Type B pancreatic cell (in vitro differentiated cells): ENCODE measurements at regions not wholly inside any gene's neighbourhood (a gene's known extent, or its start where the extent isn't known, plus 50 kb on each side); places are given as distances from the start of the nearest gene placed in this dataset.
A peak's percentile ranks its signal among the peaks of the same experiment; 100 is the strongest.

ENCODE experiments used
- DNase-seq: peaks from one replicate; pipeline ENCODE4 v3.0.0; 2021; ENCODE audit warnings: mixed read lengths; ENCODE audit not compliant: unreplicated experiment; ENCODE audit errors: extremely low spot score
- H3K27ac Mint-ChIP-seq: 2 replicates; pipeline ENCODE4 v1.8.0; 2021; ENCODE audit warnings: mild to moderate bottlenecking, mixed read lengths
- H3K27me3 Mint-ChIP-seq: 2 replicates; pipeline ENCODE4 v1.8.0; 2021; ENCODE audit warnings: mixed read lengths
- H3K36me3 Mint-ChIP-seq: 2 replicates; pipeline ENCODE4 v1.8.0; 2021; ENCODE audit warnings: mixed read lengths
- H3K4me1 Mint-ChIP-seq: one replicate; pipeline ENCODE4 v1.8.0; 2021; ENCODE audit warnings: mixed read lengths; ENCODE audit not compliant: unreplicated experiment
- H3K4me3 Mint-ChIP-seq: 2 replicates; pipeline ENCODE4 v1.8.0; 2021; ENCODE audit warnings: mild to moderate bottlenecking, mixed read lengths
- H3K9me3 Mint-ChIP-seq: 2 replicates; pipeline ENCODE4 v1.8.0; 2021; ENCODE audit warnings: mixed read lengths
- TF ChIP-seq, protein P1 (sequence below): fragments of 200-600 bp; sonication (generic); conservative IDR thresholded peaks from 2 replicates; pipeline ENCODE4 v1.5.0; 2021; ENCODE audit warnings: antibody characterized with exemption, mild to moderate bottlenecking

DNA sequence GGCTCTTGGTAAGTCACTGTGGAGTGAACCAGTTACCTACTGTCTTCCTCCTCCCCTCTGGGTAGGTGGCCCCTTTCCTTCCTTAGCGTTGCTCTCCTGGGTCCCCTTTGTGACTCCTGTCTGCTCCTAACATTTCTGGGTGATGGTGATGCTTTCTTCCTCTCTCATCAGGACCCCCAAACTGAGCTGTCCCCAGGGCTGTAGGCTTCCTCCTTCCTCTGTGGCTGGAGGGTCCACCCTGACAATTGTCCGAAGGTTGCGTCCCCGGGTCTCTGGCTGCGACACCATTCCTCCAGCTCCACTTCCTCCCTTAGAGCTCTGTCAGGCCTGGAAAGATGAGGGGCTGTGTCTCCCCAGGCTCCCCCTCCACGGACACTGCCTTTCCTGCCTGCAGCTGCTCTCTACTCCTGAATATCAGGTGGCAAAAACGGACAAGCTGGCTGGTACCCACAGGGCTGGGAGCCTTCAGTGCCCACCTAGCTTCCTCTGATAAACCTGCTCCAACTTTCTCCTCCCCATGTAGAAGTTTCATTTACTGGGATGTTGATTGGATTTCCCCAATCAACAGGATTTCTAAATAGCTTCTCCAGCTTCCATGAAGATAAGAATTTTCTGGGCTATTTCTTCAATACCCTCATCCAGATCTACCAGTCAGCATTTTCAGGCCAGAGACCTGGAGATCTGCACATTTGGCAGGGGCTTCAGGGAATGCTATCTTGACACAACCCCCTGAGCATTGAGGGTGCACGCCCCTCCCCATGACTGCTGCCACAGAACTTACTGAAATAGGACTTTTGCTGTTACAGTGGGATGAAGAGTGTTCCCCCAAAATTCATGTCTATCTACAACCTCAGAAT lies 506.5 kb downstream of the TCERG1L start:
- H3K27me3 Mint-ChIP-seq: peaks cover 9% of the 10 kb centered on the region
- H3K9me3 Mint-ChIP-seq: no peaks in the 10 kb centered on the region
- no peaks in the 10 kb centered on the region for H3K36me3 Mint-ChIP-seq
- H3K4me3 Mint-ChIP-seq: no peak overlapping the region
- H3K4me1 Mint-ChIP-seq: no peaks in the 10 kb centered on the region
- DNase-seq: no peak
- TF ChIP-seq, protein P1, sequence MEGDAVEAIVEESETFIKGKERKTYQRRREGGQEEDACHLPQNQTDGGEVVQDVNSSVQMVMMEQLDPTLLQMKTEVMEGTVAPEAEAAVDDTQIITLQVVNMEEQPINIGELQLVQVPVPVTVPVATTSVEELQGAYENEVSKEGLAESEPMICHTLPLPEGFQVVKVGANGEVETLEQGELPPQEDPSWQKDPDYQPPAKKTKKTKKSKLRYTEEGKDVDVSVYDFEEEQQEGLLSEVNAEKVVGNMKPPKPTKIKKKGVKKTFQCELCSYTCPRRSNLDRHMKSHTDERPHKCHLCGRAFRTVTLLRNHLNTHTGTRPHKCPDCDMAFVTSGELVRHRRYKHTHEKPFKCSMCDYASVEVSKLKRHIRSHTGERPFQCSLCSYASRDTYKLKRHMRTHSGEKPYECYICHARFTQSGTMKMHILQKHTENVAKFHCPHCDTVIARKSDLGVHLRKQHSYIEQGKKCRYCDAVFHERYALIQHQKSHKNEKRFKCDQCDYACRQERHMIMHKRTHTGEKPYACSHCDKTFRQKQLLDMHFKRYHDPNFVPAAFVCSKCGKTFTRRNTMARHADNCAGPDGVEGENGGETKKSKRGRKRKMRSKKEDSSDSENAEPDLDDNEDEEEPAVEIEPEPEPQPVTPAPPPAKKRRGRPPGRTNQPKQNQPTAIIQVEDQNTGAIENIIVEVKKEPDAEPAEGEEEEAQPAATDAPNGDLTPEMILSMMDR: no peak
- H3K27ac Mint-ChIP-seq: no peak overlapping the region

DNA sequence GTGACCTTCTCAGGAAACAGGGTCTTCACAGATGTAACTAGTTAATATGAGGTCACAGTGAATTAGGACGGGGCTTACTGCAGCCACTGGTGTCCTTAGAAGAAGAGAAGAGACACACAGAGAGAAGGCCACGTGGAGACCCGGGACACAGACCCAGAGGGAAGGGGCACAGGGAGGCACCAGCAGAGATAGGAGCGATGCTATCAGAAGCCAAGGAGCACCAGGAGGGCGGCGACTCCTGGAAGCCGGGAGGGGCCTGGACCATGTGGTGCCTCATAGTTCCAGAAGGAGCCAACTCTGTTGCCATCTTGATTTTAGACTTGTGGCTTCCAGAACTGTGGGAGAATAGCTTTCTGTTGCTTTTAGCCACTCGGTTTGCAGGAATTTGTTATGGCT lies 505.9 kb downstream of the TCERG1L start:
- Mint-ChIP-seq H3K27me3 (peaks cover 9% of the 10 kb centered on the region), H3K27ac (no peak overlapping the region)

DNA sequence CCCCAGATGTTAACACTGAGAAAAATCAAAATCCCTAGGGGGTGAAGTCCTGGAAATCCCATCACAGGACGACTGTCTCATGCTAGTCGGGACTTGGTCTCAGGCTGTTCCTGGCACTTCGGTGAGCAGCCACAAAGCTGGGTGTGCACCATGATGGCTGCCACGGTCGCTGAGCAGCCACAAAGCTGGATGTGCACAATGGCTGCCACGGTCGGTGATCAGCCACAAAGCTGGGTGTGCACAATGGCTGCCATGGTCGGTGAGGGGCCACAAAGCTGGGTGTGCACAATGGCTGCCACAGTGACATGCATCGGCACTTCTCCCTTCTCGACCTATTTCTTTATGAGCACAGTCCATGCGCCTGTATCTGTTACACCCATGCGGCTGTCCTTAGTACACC lies 505.1 kb downstream of the TCERG1L start:
- DNase-seq: peak; percentile 34
- TF ChIP-seq, protein P1: no peak
- Mint-ChIP-seq H3K27me3 (peaks cover 9% of the 10 kb centered on the region), H3K4me3 (no peak overlapping the region), H3K36me3 (no peaks in the 10 kb centered on the region), H3K4me1 (no peaks in the 10 kb centered on the region), H3K27ac (no peak overlapping the region), H3K9me3 (no peaks in the 10 kb centered on the region)

More for the DNA sequence above, 505.9 kb downstream of the TCERG1L start:
- TF ChIP-seq, protein P1: no peak
- Mint-ChIP-seq H3K9me3 (no peaks in the 10 kb centered on the region), H3K36me3 (no peaks in the 10 kb centered on the region), H3K4me1 (no peaks in the 10 kb centered on the region), H3K4me3 (no peak overlapping the region)
- peak; percentile 29 for DNase-seq

DNA sequence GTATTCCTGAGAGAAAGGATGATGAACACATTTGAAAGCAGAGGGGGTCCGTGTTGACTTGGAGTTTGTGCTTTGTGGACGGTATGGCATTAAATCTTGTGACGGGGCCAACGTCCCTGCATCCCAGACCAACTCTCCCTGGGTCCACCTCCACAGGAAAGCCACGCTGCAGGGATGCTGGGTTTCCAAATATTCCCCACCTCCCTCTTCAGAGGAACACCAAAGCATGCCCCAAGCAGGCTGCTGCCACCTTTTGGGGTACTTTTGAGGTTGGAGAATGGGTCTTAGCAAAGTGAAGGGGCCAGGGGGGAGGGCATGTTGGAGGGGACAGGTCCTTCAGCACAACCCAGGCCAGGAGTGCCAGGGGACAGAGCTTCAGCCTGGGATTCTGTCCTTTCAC lies 504.4 kb downstream of the TCERG1L start:
- no peak overlapping the region for H3K4me3 Mint-ChIP-seq
- no peak overlapping the region for H3K27ac Mint-ChIP-seq
- H3K27me3 Mint-ChIP-seq: peaks cover 9% of the 10 kb centered on the region
- no peaks in the 10 kb centered on the region for H3K9me3 Mint-ChIP-seq
- TF ChIP-seq, protein P1: no peak
- no peaks in the 10 kb centered on the region for H3K36me3 Mint-ChIP-seq
- no peaks in the 10 kb centered on the region for H3K4me1 Mint-ChIP-seq
- peak; percentile 48 for DNase-seq

DNA sequence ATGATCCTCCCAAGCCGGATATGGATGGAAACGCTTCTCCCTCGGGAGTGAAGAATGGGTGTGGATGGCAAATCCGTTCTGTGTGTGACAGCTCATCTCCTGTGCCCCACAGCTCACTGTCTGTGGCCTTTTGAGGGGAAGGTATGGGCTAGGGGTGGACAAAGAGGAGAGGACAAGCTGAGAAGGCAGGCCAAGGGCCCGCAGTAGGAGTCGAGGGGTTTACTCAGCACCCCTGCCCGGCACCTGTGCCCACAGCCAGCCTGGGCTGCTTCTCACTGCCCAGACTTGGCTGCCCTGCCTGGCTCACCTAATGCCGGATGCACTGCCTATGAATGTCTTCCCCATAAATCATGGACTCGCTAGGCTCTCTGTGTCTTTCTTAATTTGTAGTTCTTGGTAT lies 503.8 kb downstream of the TCERG1L start:
- Mint-ChIP-seq H3K27me3 (peaks cover 6% of the 10 kb centered on the region), H3K4me3 (no peak overlapping the region), H3K9me3 (no peaks in the 10 kb centered on the region), H3K36me3 (no peaks in the 10 kb centered on the region), H3K4me1 (no peaks in the 10 kb centered on the region), H3K27ac (no peak overlapping the region)
- peak; percentile 32 for DNase-seq
- TF ChIP-seq, protein P1: no peak
